Dendritic cell treated with granulocyte-macrophage colony-stimulating factor and Interleukin-4, amounts not matched to agents 40 ng/mL and 50 ng/mL, for 4 days (primary cell): ENCODE measurements at regions not wholly inside any gene's neighbourhood (a gene's known extent, or its start where the extent isn't known, plus 50 kb on each side); places are given as distances from the start of the nearest gene placed in this dataset.
"Not testable (repeated sequence)": the region's sequence is repeated elsewhere in the genome, so short reads cannot be mapped to it uniquely, and the experiment has no call there.

ENCODE experiments used
- H3K27ac Mint-ChIP-seq: one replicate; pipeline ENCODE4 v1.8.0; 2022; ENCODE audit warnings: mild to moderate bottlenecking, mixed read lengths
- H3K27me3 Mint-ChIP-seq: one replicate; pipeline ENCODE4 v1.8.0; 2022; ENCODE audit warnings: mild to moderate bottlenecking, mixed read lengths
- H3K36me3 Mint-ChIP-seq: one replicate; pipeline ENCODE4 v1.8.0; 2022; ENCODE audit warnings: low read depth, mixed read lengths
- H3K4me1 Mint-ChIP-seq: one replicate; pipeline ENCODE4 v1.8.0; 2022; ENCODE audit warnings: low read depth, mixed read lengths
- H3K4me3 Mint-ChIP-seq: one replicate; pipeline ENCODE4 v1.8.0; 2022; ENCODE audit warnings: mild to moderate bottlenecking, moderate library complexity, mixed read lengths
- H3K9me3 Mint-ChIP-seq: one replicate; pipeline ENCODE4 v1.8.0; 2022; ENCODE audit warnings: mixed read lengths
- intact Hi-C: fragments of 100-400 bp; cut with micrococcal nuclease; formaldehyde crosslinking; loops from one replicate; pipeline ENCODE4 v1.15.0; 2022

DNA sequence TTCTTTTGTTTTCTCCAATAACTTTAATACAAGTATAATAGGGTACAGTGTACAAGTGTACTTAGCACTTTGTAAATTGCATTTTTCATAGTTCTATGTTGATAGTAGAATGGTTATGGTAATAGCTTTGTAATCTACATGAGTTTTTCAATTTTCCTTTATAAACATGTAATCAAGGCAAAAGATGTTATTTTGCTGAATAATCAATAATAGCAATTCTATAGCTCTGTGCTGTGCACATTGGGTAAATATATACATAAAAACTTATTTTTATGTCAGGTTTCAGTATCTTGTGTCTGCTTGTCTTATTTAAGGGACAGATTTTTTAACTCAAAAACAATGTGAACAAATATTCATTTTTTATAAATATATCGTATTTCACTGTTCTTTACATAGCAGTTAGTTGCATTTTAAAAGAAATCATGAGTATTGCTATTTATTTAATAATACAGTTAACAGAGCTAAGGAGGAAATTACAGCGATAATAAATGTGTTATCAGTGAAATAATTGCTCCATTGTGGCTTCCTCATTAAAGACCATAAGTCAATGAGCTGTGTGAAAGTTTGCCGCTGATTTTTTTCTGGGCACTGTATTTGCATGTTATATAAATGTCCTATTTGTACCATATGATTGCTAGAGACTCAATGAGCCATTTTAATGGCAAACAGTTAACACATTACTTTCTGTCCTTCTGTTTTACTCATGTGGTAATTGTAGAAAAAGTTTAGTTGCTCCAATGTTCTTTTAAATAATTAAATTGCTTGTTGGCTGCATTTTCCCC lies 214.6 kb upstream of the STAC start:
- no peaks in the 10 kb centered on the region for H3K9me3 Mint-ChIP-seq
- H3K27me3 Mint-ChIP-seq = no peaks in the 10 kb centered on the region
- intact Hi-C loops = no loop called here
- H3K4me1 Mint-ChIP-seq = no peaks in the 10 kb centered on the region
- no peak overlapping the region for H3K4me3 Mint-ChIP-seq
- H3K27ac Mint-ChIP-seq = no peak overlapping the region
- no peaks in the 10 kb centered on the region for H3K36me3 Mint-ChIP-seq

DNA sequence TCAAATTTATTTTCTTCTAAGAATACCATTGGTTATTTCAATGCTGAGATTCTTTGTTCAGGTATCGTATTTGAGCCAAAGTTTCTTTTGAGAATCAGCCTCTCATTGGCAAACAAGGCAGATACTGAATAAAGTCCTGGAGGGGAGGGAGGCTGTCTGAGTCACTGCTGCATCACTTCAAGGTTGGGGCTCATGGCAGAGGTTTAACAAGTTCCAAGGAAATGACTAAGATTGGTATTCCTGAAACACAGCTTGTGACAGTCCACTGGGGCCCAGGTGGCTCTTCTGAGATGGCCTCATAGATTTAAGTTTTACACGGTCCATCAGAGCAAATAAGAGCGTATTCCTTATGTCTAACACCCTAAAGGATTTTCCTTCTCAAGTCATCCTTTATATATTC lies 213.8 kb upstream of the STAC start:
- H3K27ac Mint-ChIP-seq = no peak overlapping the region
- H3K27me3 Mint-ChIP-seq = no peaks in the 10 kb centered on the region
- intact Hi-C loops = no loop called here
- H3K9me3 Mint-ChIP-seq = no peaks in the 10 kb centered on the region
- no peak overlapping the region for H3K4me3 Mint-ChIP-seq
- no peaks in the 10 kb centered on the region for H3K4me1 Mint-ChIP-seq
- H3K36me3 Mint-ChIP-seq = no peaks in the 10 kb centered on the region

DNA sequence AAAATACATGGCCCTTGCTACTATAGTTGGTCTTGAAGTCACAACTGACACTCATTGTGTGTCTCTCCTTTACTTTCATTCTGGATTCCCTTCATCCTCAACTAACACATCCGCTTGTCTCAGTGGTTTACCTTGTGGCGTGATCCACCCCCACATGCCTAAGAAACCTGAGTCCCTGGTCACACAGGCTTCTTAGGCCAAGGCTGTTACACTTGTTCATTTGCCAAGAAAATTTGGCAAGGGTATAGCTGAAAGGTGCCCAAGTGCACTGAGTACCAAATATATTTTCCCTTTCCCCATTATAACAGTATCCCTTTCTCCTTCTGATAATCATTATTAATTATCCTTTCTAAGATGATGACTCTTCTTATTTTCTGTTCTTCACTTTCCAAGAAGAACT lies 207.6 kb upstream of the STAC start:
- Mint-ChIP-seq H3K9me3 (no peaks in the 10 kb centered on the region), H3K4me3 (no peak overlapping the region), H3K27me3 (no peaks in the 10 kb centered on the region), H3K27ac (no peak overlapping the region), H3K36me3 (no peaks in the 10 kb centered on the region), H3K4me1 (no peaks in the 10 kb centered on the region)
- intact Hi-C loops = no loop called here

DNA sequence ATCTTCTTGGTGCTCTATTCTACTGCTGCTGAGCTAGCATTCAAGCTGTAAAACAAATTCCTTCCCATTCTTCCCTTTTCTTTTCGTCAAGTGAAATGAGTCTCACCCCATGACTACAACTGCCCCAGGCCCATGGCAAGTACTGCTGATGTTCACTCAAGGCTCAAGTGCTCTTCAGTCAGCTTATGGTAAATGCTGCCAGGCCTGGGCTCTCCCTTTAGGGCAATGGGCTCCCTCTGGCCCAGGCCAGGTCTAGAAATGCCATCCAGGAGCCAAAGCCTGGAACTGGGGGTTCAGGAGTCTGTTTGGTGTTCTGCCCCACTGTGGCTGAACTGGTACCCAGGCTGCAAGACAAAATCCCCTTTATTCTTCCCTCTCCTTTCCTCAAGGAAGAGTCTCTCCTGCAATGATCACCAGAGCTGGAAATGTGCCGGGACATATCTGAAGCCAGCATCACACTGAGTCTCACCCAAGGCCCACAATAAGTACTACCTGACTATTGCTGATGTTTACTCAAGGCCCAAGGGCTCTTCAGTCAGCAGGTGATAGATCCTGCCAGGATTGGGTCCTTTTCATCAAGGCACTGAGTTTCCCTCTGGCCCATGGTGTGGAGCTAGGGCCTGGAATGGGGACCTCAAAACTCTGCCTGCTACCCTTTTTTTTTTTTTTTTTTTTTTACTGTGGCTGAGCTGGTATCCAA lies 205.0 kb upstream of the STAC start:
- intact Hi-C loops = no loop called here
- H3K4me1 Mint-ChIP-seq = no peaks in the 10 kb centered on the region
- no peaks in the 10 kb centered on the region for H3K9me3 Mint-ChIP-seq
- no peaks in the 10 kb centered on the region for H3K36me3 Mint-ChIP-seq
- no peak overlapping the region for H3K27ac Mint-ChIP-seq
- H3K27me3 Mint-ChIP-seq = no peaks in the 10 kb centered on the region
- H3K4me3 Mint-ChIP-seq = no peak overlapping the region

DNA sequence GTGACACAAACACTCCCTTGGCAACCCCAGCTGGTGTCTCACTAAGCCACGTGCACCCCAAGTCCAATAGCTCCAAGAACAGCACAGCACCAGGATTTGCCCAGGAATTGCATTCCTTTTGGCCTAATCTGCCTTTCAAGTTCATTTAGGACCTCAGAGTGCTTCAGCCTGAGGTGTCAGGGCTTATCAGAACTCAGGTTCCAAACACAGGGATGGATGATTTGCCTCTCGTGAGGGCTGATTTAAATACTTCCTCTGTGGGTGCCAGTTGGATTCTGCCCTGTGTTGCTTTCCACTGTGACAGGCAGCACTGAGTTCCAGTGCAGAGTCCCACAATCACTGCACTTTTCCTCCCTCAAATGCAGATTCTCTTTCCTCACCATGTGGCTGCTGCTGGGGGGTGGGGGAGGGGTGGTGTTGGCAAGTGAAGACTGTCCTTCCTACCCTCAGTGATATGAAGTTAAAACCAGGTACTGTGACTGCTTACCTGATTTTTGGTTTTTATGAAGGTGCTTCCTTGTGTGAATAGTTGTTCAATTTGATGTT lies 204.3 kb upstream of the STAC start:
- intact Hi-C loops = no loop called here
- no peaks in the 10 kb centered on the region for H3K36me3 Mint-ChIP-seq
- H3K4me1 Mint-ChIP-seq = no peaks in the 10 kb centered on the region
- no peak overlapping the region for H3K4me3 Mint-ChIP-seq
- H3K27me3 Mint-ChIP-seq = no peaks in the 10 kb centered on the region
- no peaks in the 10 kb centered on the region for H3K9me3 Mint-ChIP-seq
- no peak overlapping the region for H3K27ac Mint-ChIP-seq

DNA sequence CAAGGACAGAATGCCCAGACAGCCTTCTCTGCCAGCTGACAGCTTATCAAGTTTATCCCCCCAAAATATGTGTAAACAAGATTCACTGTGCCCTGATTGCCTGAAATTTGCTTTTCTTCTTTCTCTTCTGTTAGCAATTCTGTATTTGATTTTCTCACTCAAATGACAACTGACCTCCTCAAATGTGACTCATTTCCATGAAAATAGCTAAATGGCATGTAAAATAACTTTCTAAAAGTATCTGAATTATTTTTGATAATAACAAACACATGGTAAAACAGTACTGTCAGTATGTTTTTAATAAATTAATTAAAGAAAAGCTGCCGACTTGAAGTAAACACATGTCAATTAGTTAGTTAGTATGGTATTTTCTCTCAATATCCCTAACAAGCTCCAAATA lies 202.3 kb upstream of the STAC start:
- no peaks in the 10 kb centered on the region for H3K27me3 Mint-ChIP-seq
- H3K27ac Mint-ChIP-seq = no peak overlapping the region
- no peaks in the 10 kb centered on the region for H3K9me3 Mint-ChIP-seq
- intact Hi-C loops = no loop called here
- no peak overlapping the region for H3K4me3 Mint-ChIP-seq
- H3K4me1 Mint-ChIP-seq = no peaks in the 10 kb centered on the region
- no peaks in the 10 kb centered on the region for H3K36me3 Mint-ChIP-seq

DNA sequence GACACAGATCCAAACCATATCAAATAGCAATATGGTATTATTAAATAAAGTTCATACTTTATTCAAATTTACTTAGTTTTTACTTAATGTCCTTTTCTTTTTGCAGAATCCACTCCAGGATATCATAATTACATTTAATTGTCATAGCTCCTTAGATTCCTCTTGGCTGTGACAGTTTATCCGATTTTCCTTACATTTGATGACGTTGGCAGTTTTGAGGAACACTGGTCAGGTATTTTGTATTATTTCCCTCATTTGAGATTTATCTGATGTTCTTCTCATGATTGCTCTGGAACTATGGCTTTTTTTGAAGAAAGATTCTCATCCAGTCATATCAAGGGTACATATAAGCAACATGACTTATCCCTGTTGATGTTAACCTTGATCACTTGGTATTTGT lies 198.3 kb upstream of the STAC start:
- H3K36me3 Mint-ChIP-seq = no peaks in the 10 kb centered on the region
- no peaks in the 10 kb centered on the region for H3K9me3 Mint-ChIP-seq
- H3K4me3 Mint-ChIP-seq = no peak overlapping the region
- H3K27me3 Mint-ChIP-seq = no peaks in the 10 kb centered on the region
- H3K4me1 Mint-ChIP-seq = no peaks in the 10 kb centered on the region
- H3K27ac Mint-ChIP-seq = no peak overlapping the region
- intact Hi-C loops = no loop called here

DNA sequence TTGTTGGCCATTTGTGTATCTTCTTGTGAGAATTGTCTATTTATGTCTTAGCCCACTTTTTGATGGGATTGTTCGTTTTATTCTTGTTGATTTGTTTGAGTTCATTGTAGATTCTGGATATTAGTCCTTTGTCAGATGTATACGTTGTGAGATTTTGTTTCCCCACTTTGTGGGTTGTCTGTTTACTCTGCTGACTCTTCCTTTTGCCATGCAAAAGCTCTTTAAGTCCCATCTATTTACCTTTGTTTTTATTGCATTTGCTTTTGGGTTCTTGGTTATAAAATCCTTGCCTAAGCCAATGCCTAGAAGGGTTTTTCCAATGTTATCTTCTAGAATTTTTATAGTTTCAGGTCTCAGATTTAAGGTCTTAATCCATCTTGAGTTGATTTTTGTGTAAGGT lies 193.1 kb upstream of the STAC start:
- intact Hi-C loops, H3K4me3 Mint-ChIP-seq, H3K27ac Mint-ChIP-seq, H3K27me3 Mint-ChIP-seq, H3K4me1 Mint-ChIP-seq, H3K36me3 Mint-ChIP-seq: not testable (repeated sequence)
- H3K9me3 Mint-ChIP-seq = peaks cover 28% of the 10 kb centered on the region

DNA sequence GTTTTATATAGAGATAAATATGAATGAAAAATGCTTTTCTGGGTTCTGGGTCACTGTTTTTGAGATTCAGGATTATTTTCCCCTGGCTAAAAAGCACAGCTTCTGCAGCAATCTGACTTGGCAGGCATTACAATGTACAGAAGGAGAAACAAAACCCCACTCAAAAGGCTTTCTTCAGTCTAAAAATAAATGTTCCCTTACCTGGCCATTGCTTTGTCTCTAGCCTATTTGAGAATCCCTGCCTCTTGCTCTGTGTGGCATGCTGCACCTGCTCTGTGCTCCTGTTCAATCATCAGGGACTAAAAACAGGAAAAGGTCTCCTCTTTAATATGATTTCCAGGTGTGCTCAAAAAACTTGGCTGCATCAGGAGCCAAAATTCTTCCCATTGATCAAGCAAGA lies 187.4 kb upstream of the STAC start:
- peaks cover 39% of the 10 kb centered on the region for H3K9me3 Mint-ChIP-seq
- H3K4me3 Mint-ChIP-seq = no peak overlapping the region
- intact Hi-C loops = no loop called here
- no peaks in the 10 kb centered on the region for H3K36me3 Mint-ChIP-seq
- no peak overlapping the region for H3K27ac Mint-ChIP-seq
- H3K4me1 Mint-ChIP-seq = no peaks in the 10 kb centered on the region
- no peaks in the 10 kb centered on the region for H3K27me3 Mint-ChIP-seq

DNA sequence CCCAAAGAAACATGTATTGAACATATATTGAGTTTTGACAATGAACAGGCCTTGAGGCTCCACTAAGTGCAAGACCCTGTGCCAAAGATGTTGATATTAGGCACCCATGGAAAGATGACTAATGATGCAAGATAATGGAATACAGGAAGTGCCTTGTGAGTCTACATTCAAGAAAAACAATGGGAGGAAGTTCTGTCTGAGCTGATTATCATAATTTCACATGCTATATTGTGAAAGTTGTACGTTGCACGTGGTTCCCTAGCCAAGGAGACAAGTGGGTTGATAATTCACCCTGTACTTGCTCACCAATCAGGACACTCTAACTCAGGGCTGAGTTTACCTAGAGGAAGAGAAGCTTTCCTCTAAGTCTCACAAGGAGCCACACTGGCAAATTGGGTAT lies 186.9 kb upstream of the STAC start:
- Mint-ChIP-seq H3K27me3 (no peaks in the 10 kb centered on the region), H3K4me3 (no peak overlapping the region), H3K9me3 (peaks cover 39% of the 10 kb centered on the region), H3K4me1 (no peaks in the 10 kb centered on the region), H3K36me3 (no peaks in the 10 kb centered on the region), H3K27ac (no peak overlapping the region)
- intact Hi-C loops = no loop called here

DNA sequence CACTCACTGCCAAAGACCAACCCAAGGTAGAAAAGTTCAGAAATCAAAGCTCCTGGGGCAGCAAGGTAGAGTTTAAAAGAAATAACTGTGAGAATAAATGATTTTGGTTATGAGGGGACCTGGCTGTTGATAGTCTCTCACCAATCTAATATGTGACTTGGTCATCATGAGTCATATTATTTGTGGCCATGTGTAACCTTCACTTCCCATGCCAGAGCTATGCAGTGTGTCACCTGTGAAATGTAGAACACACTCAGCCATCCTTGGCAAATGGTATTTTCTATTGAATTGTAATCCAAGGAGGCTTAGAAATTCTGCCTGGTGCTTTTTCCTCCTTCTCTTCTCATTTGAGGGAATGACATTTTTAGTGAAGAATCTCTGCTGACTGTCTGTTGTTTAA lies 184.2 kb upstream of the STAC start:
- peaks cover 17% of the 10 kb centered on the region for H3K9me3 Mint-ChIP-seq
- H3K4me1 Mint-ChIP-seq = no peaks in the 10 kb centered on the region
- intact Hi-C loops = no loop called here
- no peak overlapping the region for H3K27ac Mint-ChIP-seq
- H3K27me3 Mint-ChIP-seq = no peaks in the 10 kb centered on the region
- no peaks in the 10 kb centered on the region for H3K36me3 Mint-ChIP-seq
- H3K4me3 Mint-ChIP-seq = no peak overlapping the region

DNA sequence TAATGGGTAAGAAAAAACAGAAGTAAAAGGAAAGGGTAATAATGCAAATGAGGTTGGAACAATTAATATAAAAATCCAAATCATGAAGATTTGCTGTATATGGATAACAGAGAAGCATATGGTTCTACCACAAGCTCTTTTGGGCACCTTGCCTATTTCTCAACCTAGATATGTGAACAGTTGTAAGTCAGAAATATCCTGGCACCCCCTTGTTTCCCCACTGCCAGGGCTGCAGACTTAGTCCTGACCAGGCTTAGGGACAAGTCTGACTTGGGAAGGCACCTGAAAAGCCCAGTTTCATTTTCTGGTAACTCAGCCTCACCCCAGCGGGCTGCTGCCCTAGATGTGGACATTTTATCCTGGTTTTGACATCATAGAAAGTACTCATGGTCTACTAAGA lies 183.2 kb upstream of the STAC start:
- Mint-ChIP-seq H3K9me3 (peaks cover 10% of the 10 kb centered on the region), H3K4me1 (no peaks in the 10 kb centered on the region), H3K27ac (no peak overlapping the region), H3K4me3 (no peak overlapping the region), H3K27me3 (no peaks in the 10 kb centered on the region), H3K36me3 (no peaks in the 10 kb centered on the region)
- intact Hi-C loops = no loop called here

DNA sequence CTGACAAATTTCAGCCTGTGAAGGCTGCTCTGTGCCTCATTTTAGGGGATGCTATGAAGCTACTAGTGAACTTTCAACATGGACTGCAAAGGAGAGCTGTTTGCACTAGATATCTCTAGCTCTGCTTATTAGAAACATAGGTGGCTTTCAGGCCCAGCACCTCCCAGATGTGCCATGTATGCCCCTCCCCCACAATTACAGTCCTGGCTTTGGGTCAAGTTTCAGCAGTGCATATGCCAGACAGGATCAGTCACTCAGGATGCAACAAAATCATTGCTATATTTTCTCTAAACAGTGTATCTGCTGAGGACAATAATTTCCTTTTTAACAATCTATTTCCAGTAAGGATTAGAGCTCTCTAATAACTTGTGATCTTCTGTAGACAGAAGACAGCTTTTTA lies 178.8 kb upstream of the STAC start:
- no peak overlapping the region for H3K27ac Mint-ChIP-seq

DNA sequence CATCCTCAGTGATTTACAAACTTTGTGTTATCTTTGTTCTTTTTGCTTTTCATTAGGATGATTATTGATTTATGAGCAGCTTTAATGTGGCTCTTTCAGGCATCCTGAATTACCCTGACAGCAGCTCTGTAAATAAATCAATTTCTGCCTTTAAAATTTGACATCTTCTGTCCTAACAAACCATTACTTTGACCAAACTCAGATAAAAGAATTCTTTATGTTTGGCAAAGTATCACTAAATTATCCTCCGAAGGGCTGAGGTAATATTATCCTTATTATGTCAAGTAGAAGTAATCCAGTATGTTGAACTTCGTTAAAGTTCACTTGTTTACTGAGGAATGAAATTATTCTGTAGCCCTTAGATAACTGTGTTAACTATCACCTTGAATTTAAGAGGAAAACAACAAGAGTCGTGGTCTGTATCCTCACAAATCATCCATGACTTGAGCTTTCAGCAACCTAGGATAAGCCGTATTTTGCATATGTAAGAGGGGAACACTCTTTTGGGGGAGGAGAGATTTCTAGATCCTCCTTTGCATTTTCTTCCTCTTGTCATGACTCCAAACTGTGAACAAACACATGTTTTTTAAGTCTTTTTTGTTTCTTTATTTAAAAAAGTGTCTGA lies 173.2 kb upstream of the STAC start:
- intact Hi-C loops = no loop called here

More for the DNA sequence above, 178.8 kb upstream of the STAC start:
- H3K9me3 Mint-ChIP-seq = no peaks in the 10 kb centered on the region
- no peaks in the 10 kb centered on the region for H3K36me3 Mint-ChIP-seq
- no peak overlapping the region for H3K4me3 Mint-ChIP-seq
- no peaks in the 10 kb centered on the region for H3K27me3 Mint-ChIP-seq
- intact Hi-C loops = no loop called here
- H3K4me1 Mint-ChIP-seq = no peaks in the 10 kb centered on the region

More for the DNA sequence above, 173.2 kb upstream of the STAC start:
- no peak overlapping the region for H3K4me3 Mint-ChIP-seq
- no peaks in the 10 kb centered on the region for H3K9me3 Mint-ChIP-seq
- H3K4me1 Mint-ChIP-seq = no peaks in the 10 kb centered on the region
- H3K36me3 Mint-ChIP-seq = no peaks in the 10 kb centered on the region
- H3K27me3 Mint-ChIP-seq = no peaks in the 10 kb centered on the region
- H3K27ac Mint-ChIP-seq = no peak overlapping the region
